Omental fat pad (tissue), 3 donors: ENCODE measurements at regions not wholly inside any gene's neighbourhood (a gene's known extent, or its start where the extent isn't known, plus 50 kb on each side); places are given as distances from the start of the nearest gene placed in this dataset.

Experiments used
- ATAC-seq: fragments of 150-250 bp; one replicate; pipeline ENCODE4 v1.9.1; 2016; ENCODE audit warnings: mild to moderate bottlenecking, moderate library complexity; ENCODE audit not compliant: low FRiP score
- DNase-seq: peaks from one replicate; pipeline ENCODE4 v3.0.0-alpha.2; 2019; ENCODE audit warnings: low spot score
- CTCF ChIP-seq, 3 donors: fragments of 450-650 bp; IDR thresholded peaks; one replicate each; pipeline ENCODE4 v1.5.1; 2016 to 2017; ENCODE audit warnings: antibody characterized with exemption in 3 of 3, mild to moderate bottlenecking in 3 of 3, moderate library complexity in 2 of 3

DNA sequence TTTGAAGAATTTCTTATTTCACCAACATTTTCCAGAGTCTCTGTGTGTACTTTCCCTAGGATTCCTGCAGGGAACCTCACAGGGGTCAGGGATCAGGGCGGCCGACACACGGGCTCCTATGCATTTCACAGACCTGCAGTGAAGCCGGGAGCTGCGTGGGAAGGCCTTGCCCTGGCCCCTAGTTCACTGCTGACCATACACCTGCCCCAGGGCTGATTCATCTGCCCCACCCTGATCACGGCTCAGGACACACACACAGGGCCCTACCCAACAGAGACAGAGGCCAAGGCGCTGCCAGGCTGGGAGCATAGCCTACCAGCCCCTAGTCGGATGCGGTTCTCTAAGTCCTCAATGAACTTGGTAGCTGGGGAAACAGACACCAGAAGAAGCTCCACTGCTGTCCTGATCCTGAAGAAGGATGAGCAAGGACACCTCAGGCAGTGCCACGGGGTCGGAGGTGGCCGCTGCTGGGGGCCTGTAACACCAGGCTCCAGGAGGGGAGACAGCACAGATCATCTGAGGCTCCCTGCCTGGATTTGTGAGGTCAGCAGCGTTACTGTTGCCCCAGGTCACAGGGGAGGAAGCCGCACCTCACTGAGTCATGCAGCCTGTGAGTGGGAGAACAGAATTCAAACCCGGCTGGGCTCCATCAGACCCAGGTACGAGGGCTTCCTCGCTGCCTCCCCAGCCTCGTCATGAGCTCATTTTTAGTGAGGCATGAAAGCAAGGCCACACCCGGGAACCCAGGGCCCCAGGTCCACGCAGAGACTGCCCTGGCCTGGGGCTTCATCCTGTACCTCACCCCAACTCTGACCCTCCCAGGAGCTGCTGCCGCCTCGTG, 278.8 kb upstream of the PPP2R2D start:
- ATAC-seq = peak; percentile 84
- DNase-seq = no peak
- no peak for TF ChIP-seq CTCF (IDR thresholded peaks at IDR 0.05)

DNA sequence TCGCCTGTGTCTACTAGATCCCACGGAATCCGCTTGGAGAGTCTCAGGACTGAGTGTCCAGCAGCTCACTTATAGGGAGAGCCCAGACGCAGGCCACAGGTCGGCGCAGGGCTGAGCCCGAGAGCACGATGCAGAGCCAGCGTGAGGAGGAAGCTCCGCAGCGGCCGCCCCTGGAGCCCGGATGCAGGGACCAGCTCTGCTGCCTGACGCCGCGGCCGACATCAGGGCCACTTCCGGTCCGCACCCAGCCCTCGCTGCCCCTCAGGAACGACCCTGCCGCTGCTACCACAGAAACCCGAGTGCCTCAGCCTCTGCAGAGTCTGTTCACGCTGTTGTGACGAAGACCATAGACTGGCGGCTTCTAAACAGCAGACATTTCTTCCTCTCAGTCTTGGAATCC, 275.8 kb upstream of the PPP2R2D start:
- ATAC-seq (no peak), DNase-seq (no peak)
- no peak for TF ChIP-seq CTCF (IDR thresholded peaks at IDR 0.05)

- ATAC-seq (no peak), DNase-seq (no peak)
- no peak for TF ChIP-seq CTCF (IDR thresholded peaks at IDR 0.05)
Observed at GRCh38 chr10:131626274-131626673, 274.5 kb upstream of the PPP2R2D start.

- no peak for DNase-seq
- no peak for ATAC-seq
- TF ChIP-seq CTCF (IDR thresholded peaks at IDR 0.05) = no peak
Observed at GRCh38 chr10:131629026-131629770, 271.6 kb upstream of the PPP2R2D start.

- ATAC-seq (no peak), DNase-seq (no peak)
- TF ChIP-seq CTCF (IDR thresholded peaks at IDR 0.05) = no peak
Observed at GRCh38 chr10:131630772-131631258, 270.0 kb upstream of the PPP2R2D start.

GRCh38 chr10:131631619-131632018, 269.2 kb upstream of the PPP2R2D start:
- DNase-seq = no peak
- no peak for TF ChIP-seq CTCF (IDR thresholded peaks at IDR 0.05)
- no peak for ATAC-seq
